ENCODE measurements at regions not wholly inside any gene's neighbourhood (a gene's known extent, or its start where the extent isn't known, plus 50 kb on each side); places are given as distances from the start of the nearest gene placed in this dataset.
A peak's percentile ranks its signal among the peaks of the same experiment; 100 is the strongest.
"Not testable (repeated sequence)": the region's sequence is repeated elsewhere in the genome, so short reads cannot be mapped to it uniquely, and the experiment has no call there.

DNA sequence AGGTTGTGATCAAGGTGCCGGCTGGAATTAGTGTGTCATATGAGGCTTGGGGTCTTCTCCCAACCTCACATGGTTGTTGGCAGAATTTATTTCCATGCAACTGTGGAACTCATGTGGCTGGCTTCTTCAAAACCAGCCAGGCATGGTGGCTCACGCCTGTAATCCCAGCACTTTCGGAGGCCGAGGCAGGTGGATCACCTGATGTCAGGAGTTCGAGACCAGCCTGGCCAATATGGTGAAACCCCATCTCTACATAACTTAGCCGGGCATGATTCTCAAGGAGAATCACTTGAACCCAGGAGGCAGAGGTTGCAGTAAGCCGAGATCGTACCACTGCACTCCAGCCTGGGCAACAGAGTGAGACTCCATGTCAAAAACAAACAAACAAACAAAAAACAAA, 102.3 kb upstream of the DEFB108B start:
- not testable (repeated sequence) for H2AFZ ChIP-seq (ENCODE audit: low read depth, low read length); H4K20me1 ChIP-seq (ENCODE audit: insufficient read depth, low read length); H3K4me2 ChIP-seq (ENCODE audit: insufficient read depth, low read length); ATAC-seq (ENCODE audit: insufficient read depth, low read depth); H3K36me3 ChIP-seq (ENCODE audit: insufficient read depth, low read length); H3K4me1 ChIP-seq (ENCODE audit: insufficient read depth, low read length); H3K79me2 ChIP-seq (ENCODE audit: insufficient read depth, low read length); H3K9me3 ChIP-seq (ENCODE audit: insufficient read depth, low read length, severe bottlenecking); H3K27ac ChIP-seq (ENCODE audit: low read length); H3K27me3 ChIP-seq (ENCODE audit: insufficient read depth, low read length, poor library complexity); H3K4me3 ChIP-seq (ENCODE audit: low read depth in 1 of 2, low read length in 2 of 2); H3K9ac ChIP-seq (ENCODE audit: low read depth, low read length); DNase-seq

DNA sequence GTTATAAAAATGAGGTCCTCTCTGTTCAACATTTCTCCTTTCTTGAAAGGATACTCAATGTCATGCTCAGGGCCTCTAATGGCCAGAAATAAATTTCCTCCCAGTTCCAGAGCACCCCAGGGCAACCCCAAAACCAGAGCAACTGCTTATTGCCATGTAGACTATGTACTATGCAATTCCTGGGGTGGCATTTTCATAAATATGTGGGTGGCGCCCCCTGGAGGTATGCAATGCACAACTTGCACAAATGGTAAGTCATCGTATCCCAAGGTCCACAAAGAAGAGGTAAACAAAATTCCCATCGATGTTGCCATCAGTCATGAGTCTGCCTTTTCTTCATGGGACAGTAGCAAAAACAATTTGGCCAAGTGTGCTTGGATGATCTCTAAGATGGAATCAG, 98.6 kb upstream of the DEFB108B start:
- H3K4me3 ChIP-seq (ENCODE audit: low read depth in 1 of 2, low read length in 2 of 2); H3K9ac ChIP-seq (ENCODE audit: low read depth, low read length); H3K9me3 ChIP-seq (ENCODE audit: insufficient read depth, low read length, severe bottlenecking); H4K20me1 ChIP-seq (ENCODE audit: insufficient read depth, low read length); H2AFZ ChIP-seq (ENCODE audit: low read depth, low read length); H3K36me3 ChIP-seq (ENCODE audit: insufficient read depth, low read length); H3K27me3 ChIP-seq (ENCODE audit: insufficient read depth, low read length, poor library complexity); H3K27ac ChIP-seq (ENCODE audit: low read length); H3K4me1 ChIP-seq (ENCODE audit: insufficient read depth, low read length); H3K4me2 ChIP-seq (ENCODE audit: insufficient read depth, low read length); ATAC-seq (ENCODE audit: insufficient read depth, low read depth); H3K79me2 ChIP-seq (ENCODE audit: insufficient read depth, low read length): not testable (repeated sequence)
- TF ChIP-seq, protein P1, sequence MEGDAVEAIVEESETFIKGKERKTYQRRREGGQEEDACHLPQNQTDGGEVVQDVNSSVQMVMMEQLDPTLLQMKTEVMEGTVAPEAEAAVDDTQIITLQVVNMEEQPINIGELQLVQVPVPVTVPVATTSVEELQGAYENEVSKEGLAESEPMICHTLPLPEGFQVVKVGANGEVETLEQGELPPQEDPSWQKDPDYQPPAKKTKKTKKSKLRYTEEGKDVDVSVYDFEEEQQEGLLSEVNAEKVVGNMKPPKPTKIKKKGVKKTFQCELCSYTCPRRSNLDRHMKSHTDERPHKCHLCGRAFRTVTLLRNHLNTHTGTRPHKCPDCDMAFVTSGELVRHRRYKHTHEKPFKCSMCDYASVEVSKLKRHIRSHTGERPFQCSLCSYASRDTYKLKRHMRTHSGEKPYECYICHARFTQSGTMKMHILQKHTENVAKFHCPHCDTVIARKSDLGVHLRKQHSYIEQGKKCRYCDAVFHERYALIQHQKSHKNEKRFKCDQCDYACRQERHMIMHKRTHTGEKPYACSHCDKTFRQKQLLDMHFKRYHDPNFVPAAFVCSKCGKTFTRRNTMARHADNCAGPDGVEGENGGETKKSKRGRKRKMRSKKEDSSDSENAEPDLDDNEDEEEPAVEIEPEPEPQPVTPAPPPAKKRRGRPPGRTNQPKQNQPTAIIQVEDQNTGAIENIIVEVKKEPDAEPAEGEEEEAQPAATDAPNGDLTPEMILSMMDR (IDR thresholded peaks at IDR 0.05; ENCODE audit: borderline replicate concordance, extremely low read depth, low read length, poor library complexity, severe bottlenecking): peak; percentile 31
- DNase-seq: peak; percentile 11

DNA sequence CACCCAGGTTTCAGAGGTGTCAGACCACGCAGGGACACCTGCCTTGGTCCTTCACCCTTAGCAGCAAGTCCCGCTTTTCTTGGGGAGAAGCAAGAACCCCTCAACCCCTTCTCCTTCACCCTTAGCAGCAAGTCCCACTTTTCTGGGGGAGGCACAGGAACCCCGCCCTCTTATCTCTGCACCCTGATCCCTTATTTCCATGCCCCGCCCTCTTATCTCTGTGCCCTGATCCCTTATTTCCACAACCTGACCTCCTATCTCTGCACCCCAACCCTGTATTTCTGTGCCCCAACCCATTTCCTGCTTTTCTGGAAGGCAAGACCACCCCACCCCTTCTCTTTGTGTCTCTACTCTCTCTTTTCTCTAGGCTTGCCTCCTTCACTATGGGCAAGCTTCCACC, 94.7 kb upstream of the DEFB108B start:
- H3K4me2 ChIP-seq (ENCODE audit: insufficient read depth, low read length); DNase-seq; H3K4me1 ChIP-seq (ENCODE audit: insufficient read depth, low read length); H3K9ac ChIP-seq (ENCODE audit: low read depth, low read length); ATAC-seq (ENCODE audit: insufficient read depth, low read depth); H3K79me2 ChIP-seq (ENCODE audit: insufficient read depth, low read length); H3K4me3 ChIP-seq (ENCODE audit: low read depth in 1 of 2, low read length in 2 of 2); H4K20me1 ChIP-seq (ENCODE audit: insufficient read depth, low read length); H2AFZ ChIP-seq (ENCODE audit: low read depth, low read length); H3K36me3 ChIP-seq (ENCODE audit: insufficient read depth, low read length); H3K27ac ChIP-seq (ENCODE audit: low read length); H3K27me3 ChIP-seq (ENCODE audit: insufficient read depth, low read length, poor library complexity); H3K9me3 ChIP-seq (ENCODE audit: insufficient read depth, low read length, severe bottlenecking): not testable (repeated sequence)

DNA sequence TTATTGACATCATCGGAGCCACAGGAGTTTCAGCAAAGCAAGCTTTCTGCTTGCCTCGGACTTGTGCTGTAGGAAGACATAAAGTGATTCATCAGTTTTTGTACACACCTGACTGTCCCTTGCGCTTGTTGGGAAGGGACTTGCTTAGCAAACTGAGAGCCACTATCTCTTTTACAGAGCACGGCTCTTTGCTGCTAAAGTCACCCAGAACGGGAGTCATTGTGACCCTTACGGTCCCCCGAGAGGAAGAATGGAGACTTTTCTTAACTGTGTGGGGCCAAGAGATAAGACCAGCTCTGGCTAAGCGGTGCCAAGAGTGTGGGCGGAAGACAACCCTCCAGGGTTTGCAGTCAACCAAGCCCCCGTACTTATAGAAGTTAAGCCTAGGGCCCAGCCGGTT, 89.6 kb upstream of the DEFB108B start:
- not testable (repeated sequence) for ATAC-seq (ENCODE audit: insufficient read depth, low read depth); H3K4me1 ChIP-seq (ENCODE audit: insufficient read depth, low read length); H3K9me3 ChIP-seq (ENCODE audit: insufficient read depth, low read length, severe bottlenecking); H3K9ac ChIP-seq (ENCODE audit: low read depth, low read length); H3K36me3 ChIP-seq (ENCODE audit: insufficient read depth, low read length); H3K4me3 ChIP-seq (ENCODE audit: low read depth in 1 of 2, low read length in 2 of 2); H3K79me2 ChIP-seq (ENCODE audit: insufficient read depth, low read length); H2AFZ ChIP-seq (ENCODE audit: low read depth, low read length); H3K4me2 ChIP-seq (ENCODE audit: insufficient read depth, low read length); H4K20me1 ChIP-seq (ENCODE audit: insufficient read depth, low read length); H3K27ac ChIP-seq (ENCODE audit: low read length); DNase-seq; H3K27me3 ChIP-seq (ENCODE audit: insufficient read depth, low read length, poor library complexity)

DNA sequence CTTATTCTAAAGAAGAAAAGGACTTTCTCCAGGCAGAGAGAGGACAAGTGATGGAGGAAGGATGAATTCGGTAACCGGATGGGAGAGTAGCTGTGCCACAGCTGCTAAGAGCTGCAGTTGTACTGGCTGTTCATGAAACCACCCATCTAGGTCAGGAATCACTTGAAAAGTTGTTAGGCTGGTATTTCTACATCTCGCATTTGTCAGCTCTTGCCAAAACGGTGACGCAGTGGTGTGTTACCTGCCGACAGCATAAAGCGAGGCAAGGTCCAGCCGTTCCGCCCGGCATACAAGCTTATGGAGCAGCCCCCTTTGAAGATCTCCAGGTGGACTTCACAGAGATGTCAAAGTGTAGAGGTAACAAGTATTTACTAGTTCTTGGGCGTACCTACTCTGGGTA, 87.3 kb upstream of the DEFB108B start:
- not testable (repeated sequence) for DNase-seq; H3K79me2 ChIP-seq (ENCODE audit: insufficient read depth, low read length); H2AFZ ChIP-seq (ENCODE audit: low read depth, low read length); H3K4me1 ChIP-seq (ENCODE audit: insufficient read depth, low read length); H3K36me3 ChIP-seq (ENCODE audit: insufficient read depth, low read length); H3K4me3 ChIP-seq (ENCODE audit: low read depth in 1 of 2, low read length in 2 of 2); ATAC-seq (ENCODE audit: insufficient read depth, low read depth); H3K27ac ChIP-seq (ENCODE audit: low read length); H4K20me1 ChIP-seq (ENCODE audit: insufficient read depth, low read length); H3K9me3 ChIP-seq (ENCODE audit: insufficient read depth, low read length, severe bottlenecking); H3K4me2 ChIP-seq (ENCODE audit: insufficient read depth, low read length); H3K27me3 ChIP-seq (ENCODE audit: insufficient read depth, low read length, poor library complexity); H3K9ac ChIP-seq (ENCODE audit: low read depth, low read length)

DNA sequence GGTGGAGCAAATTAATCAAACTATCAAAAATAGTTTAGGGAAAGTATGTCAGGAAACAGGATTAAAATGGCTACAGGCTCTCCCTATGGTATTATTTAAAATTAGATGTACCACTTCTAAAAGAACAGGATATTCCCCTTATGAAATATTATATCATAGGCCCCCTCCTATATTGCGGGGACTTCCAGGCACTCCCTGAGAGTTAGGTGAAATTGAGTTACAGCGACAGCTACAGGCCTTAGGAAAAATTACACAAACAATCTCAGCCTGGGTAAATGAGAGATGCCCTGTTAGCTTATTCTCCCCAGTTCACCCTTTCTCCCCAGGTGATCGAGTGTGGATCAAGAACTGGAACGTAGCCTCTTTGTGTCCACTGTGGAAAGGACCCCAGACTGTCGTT, 86.7 kb upstream of the DEFB108B start:
- not testable (repeated sequence) for ATAC-seq (ENCODE audit: insufficient read depth, low read depth); H3K79me2 ChIP-seq (ENCODE audit: insufficient read depth, low read length); H2AFZ ChIP-seq (ENCODE audit: low read depth, low read length); H3K4me2 ChIP-seq (ENCODE audit: insufficient read depth, low read length); H3K27ac ChIP-seq (ENCODE audit: low read length); DNase-seq; H3K36me3 ChIP-seq (ENCODE audit: insufficient read depth, low read length); H3K4me3 ChIP-seq (ENCODE audit: low read depth in 1 of 2, low read length in 2 of 2); H4K20me1 ChIP-seq (ENCODE audit: insufficient read depth, low read length); H3K4me1 ChIP-seq (ENCODE audit: insufficient read depth, low read length); H3K27me3 ChIP-seq (ENCODE audit: insufficient read depth, low read length, poor library complexity); H3K9ac ChIP-seq (ENCODE audit: low read depth, low read length); H3K9me3 ChIP-seq (ENCODE audit: insufficient read depth, low read length, severe bottlenecking)

DNA sequence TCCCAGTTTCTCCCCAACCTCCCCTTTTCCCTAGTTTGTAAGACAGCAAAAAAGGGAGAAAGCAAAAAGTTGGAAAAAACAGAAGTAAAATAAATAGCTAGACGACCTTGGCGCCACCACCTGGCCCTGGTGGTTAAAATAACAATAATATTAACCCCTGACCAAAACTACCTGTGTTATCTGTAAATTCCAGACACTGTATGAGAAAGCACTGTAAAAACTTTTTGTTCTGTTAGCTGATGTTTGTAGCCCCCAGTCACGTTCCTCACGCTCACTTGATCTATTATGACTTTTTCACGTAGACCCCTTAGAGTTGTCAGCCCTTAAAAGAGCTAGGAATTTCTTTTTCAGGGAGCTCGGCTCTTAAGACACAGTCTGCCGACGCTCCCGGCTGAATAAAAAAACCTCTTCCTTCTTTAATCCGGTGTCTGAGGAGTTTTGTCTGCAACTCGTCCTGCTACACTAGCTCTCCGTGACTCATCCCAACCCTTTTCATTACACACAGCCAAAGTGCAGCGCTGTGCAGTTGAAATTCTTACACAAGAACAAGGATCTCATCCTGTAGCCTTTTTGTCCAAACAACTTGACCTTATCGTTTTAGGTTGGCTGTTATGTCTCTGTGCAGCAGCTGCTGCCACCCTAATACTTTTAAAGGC, 83.9 kb upstream of the DEFB108B start:
- not testable (repeated sequence) for ATAC-seq (ENCODE audit: insufficient read depth, low read depth); H3K79me2 ChIP-seq (ENCODE audit: insufficient read depth, low read length); H3K27me3 ChIP-seq (ENCODE audit: insufficient read depth, low read length, poor library complexity); H3K4me3 ChIP-seq (ENCODE audit: low read depth in 1 of 2, low read length in 2 of 2); H3K36me3 ChIP-seq (ENCODE audit: insufficient read depth, low read length); H3K9ac ChIP-seq (ENCODE audit: low read depth, low read length); H2AFZ ChIP-seq (ENCODE audit: low read depth, low read length); H4K20me1 ChIP-seq (ENCODE audit: insufficient read depth, low read length); H3K27ac ChIP-seq (ENCODE audit: low read length); H3K4me2 ChIP-seq (ENCODE audit: insufficient read depth, low read length); H3K4me1 ChIP-seq (ENCODE audit: insufficient read depth, low read length); H3K9me3 ChIP-seq (ENCODE audit: insufficient read depth, low read length, severe bottlenecking); DNase-seq

DNA sequence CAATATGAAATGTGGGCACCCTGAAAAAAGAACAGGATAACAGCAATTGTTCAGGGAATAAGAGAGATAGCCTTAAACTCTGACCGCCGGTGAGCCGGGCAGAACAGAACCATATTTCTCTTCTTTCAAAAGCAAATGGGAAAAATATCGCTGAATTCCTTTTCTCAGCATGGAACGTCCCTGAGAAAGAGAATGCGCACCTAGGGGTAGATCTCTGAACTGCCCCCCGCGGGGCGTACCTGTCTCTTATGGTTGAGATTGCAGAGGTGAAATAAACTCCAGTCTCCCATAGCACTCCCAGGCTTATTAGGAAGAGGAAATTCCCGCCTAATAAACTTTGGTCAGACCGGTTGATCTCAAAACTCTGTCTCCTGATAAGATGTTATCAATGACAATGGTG, 82.1 kb upstream of the DEFB108B start:
- H3K79me2 ChIP-seq (ENCODE audit: insufficient read depth, low read length); H4K20me1 ChIP-seq (ENCODE audit: insufficient read depth, low read length); H3K36me3 ChIP-seq (ENCODE audit: insufficient read depth, low read length); DNase-seq; H3K9me3 ChIP-seq (ENCODE audit: insufficient read depth, low read length, severe bottlenecking); H2AFZ ChIP-seq (ENCODE audit: low read depth, low read length); H3K27ac ChIP-seq (ENCODE audit: low read length); H3K4me3 ChIP-seq (ENCODE audit: low read depth in 1 of 2, low read length in 2 of 2); ATAC-seq (ENCODE audit: insufficient read depth, low read depth); H3K4me2 ChIP-seq (ENCODE audit: insufficient read depth, low read length); H3K27me3 ChIP-seq (ENCODE audit: insufficient read depth, low read length, poor library complexity); H3K9ac ChIP-seq (ENCODE audit: low read depth, low read length); H3K4me1 ChIP-seq (ENCODE audit: insufficient read depth, low read length): not testable (repeated sequence)

All from DND-41 (cell line).